HL-60 (cell line): ENCODE measurements at regions not wholly inside any gene's neighbourhood (a gene's known extent, or its start where the extent isn't known, plus 50 kb on each side); places are given as distances from the start of the nearest gene placed in this dataset.

Experiments
- CTCF ChIP-seq: IDR thresholded peaks from one replicate; pipeline ENCODE4 v1.5.1; 2011; ENCODE audit warnings: low read length, control low read depth, inconsistent platforms; ENCODE audit not compliant: insufficient read depth
- POLR2AphosphoS5 ChIP-seq: IDR thresholded peaks from 2 replicates; pipeline ENCODE4 v1.6.1; 2012; ENCODE audit warnings: low read depth
- REST ChIP-seq: IDR thresholded peaks from 2 replicates; pipeline ENCODE4 v1.6.1; 2012; ENCODE audit warnings: low read depth; ENCODE audit not compliant: insufficient replicate concordance

GRCh38 chrX:17932781-17933180 lies 71.7 kb upstream of the RAI2 start:
- no peak for TF ChIP-seq POLR2AphosphoS5
- no peak for TF ChIP-seq REST
- TF ChIP-seq CTCF, result no peak
